ENCODE measurements at regions not wholly inside any gene's neighbourhood (a gene's known extent, or its start where the extent isn't known, plus 50 kb on each side); places are given as distances from the start of the nearest gene placed in this dataset.

- no peaks in the 10 kb centered on the region for H3K9me3 ChIP-seq (replicated peaks)
- H3K4me1 ChIP-seq, result peaks cover 6% of the 10 kb centered on the region; the same call in 1 of the 2 replicates
- no peak overlapping the region for H3K4me3 ChIP-seq
- no peaks in the 10 kb centered on the region for H3K36me3 ChIP-seq
- DNase-seq, result no peak
- H3K27me3 ChIP-seq, result no peaks in the 10 kb centered on the region
- H3K27ac ChIP-seq, result no peak overlapping the region
Measured at GRCh38 chr5:168070761-168071160, 220.7 kb upstream of the WWC1 start.

- no peak for DNase-seq
- H3K4me3 ChIP-seq, result no peak overlapping the region
- no peaks in the 10 kb centered on the region for H3K36me3 ChIP-seq
- peaks cover 6% of the 10 kb centered on the region; the same call in 1 of the 2 replicates for H3K4me1 ChIP-seq
- no peaks in the 10 kb centered on the region for H3K9me3 ChIP-seq (replicated peaks)
- H3K27me3 ChIP-seq, result no peaks in the 10 kb centered on the region
- H3K27ac ChIP-seq, result no peak overlapping the region
Measured at GRCh38 chr5:168072665-168073064, 218.8 kb upstream of the WWC1 start.

- H3K36me3 ChIP-seq, result no peaks in the 10 kb centered on the region
- H3K27me3 ChIP-seq, result no peaks in the 10 kb centered on the region
- H3K9me3 ChIP-seq (replicated peaks), result no peaks in the 10 kb centered on the region
- H3K27ac ChIP-seq, result no peak overlapping the region
- H3K4me1 ChIP-seq, result peaks cover 6% of the 10 kb centered on the region; the same call in 1 of the 2 replicates
- H3K4me3 ChIP-seq, result no peak overlapping the region
- DNase-seq, result no peak
Measured at GRCh38 chr5:168073311-168073710, 218.1 kb upstream of the WWC1 start.

- Histone ChIP-seq H3K9me3 (replicated peaks) (no peaks in the 10 kb centered on the region), H3K36me3 (no peaks in the 10 kb centered on the region), H3K27ac (peak overlapping the region; percentile 21), H3K27me3 (no peaks in the 10 kb centered on the region), H3K4me1 (peaks cover 6% of the 10 kb centered on the region; the same call in 1 of the 2 replicates), H3K4me3 (no peak overlapping the region)
- DNase-seq, result peak; percentile 31 to 49
Measured at GRCh38 chr5:168073991-168074800, 217.2 kb upstream of the WWC1 start.

- Histone ChIP-seq H3K27ac (no peak overlapping the region), H3K4me3 (no peak overlapping the region), H3K36me3 (no peaks in the 10 kb centered on the region), H3K27me3 (no peaks in the 10 kb centered on the region), H3K9me3 (replicated peaks) (no peaks in the 10 kb centered on the region), H3K4me1 (peaks cover 6% of the 10 kb centered on the region; the same call in 1 of the 2 replicates)
- no peak for DNase-seq
Measured at GRCh38 chr5:168075387-168075786, 216.1 kb upstream of the WWC1 start.

- Histone ChIP-seq H3K36me3 (no peaks in the 10 kb centered on the region), H3K27me3 (no peaks in the 10 kb centered on the region), H3K9me3 (replicated peaks) (no peaks in the 10 kb centered on the region), H3K27ac (no peak overlapping the region), H3K4me3 (no peak overlapping the region), H3K4me1 (peaks cover 6% of the 10 kb centered on the region; the same call in 1 of the 2 replicates)
- DNase-seq, result peak; percentile 46 to 54
Measured at GRCh38 chr5:168076561-168076991, 214.9 kb upstream of the WWC1 start.

GRCh38 chr5:168085261-168086031 lies 206.0 kb upstream of the WWC1 start:
- no peak overlapping the region for H3K27ac ChIP-seq
- DNase-seq, result no peak
- no peaks in the 10 kb centered on the region for H3K27me3 ChIP-seq
- no peaks in the 10 kb centered on the region for H3K9me3 ChIP-seq (replicated peaks)
- no peaks in the 10 kb centered on the region for H3K4me1 ChIP-seq
- no peaks in the 10 kb centered on the region for H3K36me3 ChIP-seq
- no peak overlapping the region for H3K4me3 ChIP-seq

- no peaks in the 10 kb centered on the region for H3K36me3 ChIP-seq
- H3K4me1 ChIP-seq, result no peaks in the 10 kb centered on the region
- no peak overlapping the region for H3K27ac ChIP-seq
- no peaks in the 10 kb centered on the region for H3K9me3 ChIP-seq (replicated peaks)
- no peak overlapping the region for H3K4me3 ChIP-seq
- H3K27me3 ChIP-seq, result no peaks in the 10 kb centered on the region
- peak in 1 of 2 experiments; percentile 8 for DNase-seq
Measured at GRCh38 chr5:168086104-168086610, 205.3 kb upstream of the WWC1 start.

GRCh38 chr5:168086746-168087145 lies 204.7 kb upstream of the WWC1 start:
- Histone ChIP-seq H3K4me3 (no peak overlapping the region), H3K36me3 (no peaks in the 10 kb centered on the region), H3K9me3 (replicated peaks) (no peaks in the 10 kb centered on the region), H3K27me3 (no peaks in the 10 kb centered on the region), H3K4me1 (no peaks in the 10 kb centered on the region), H3K27ac (no peak overlapping the region)
- no peak for DNase-seq

GRCh38 chr5:168088410-168089173 lies 202.9 kb upstream of the WWC1 start:
- Histone ChIP-seq H3K27ac (no peak overlapping the region), H3K27me3 (no peaks in the 10 kb centered on the region), H3K9me3 (replicated peaks) (no peaks in the 10 kb centered on the region), H3K4me3 (no peak overlapping the region), H3K4me1 (no peaks in the 10 kb centered on the region), H3K36me3 (no peaks in the 10 kb centered on the region)
- DNase-seq, result no peak

- H3K4me3 ChIP-seq, result no peak overlapping the region
- no peaks in the 10 kb centered on the region for H3K27me3 ChIP-seq
- H3K4me1 ChIP-seq, result no peaks in the 10 kb centered on the region
- H3K9me3 ChIP-seq (replicated peaks), result no peaks in the 10 kb centered on the region
- H3K36me3 ChIP-seq, result no peaks in the 10 kb centered on the region
- DNase-seq, result no peak
- no peak overlapping the region for H3K27ac ChIP-seq
Measured at GRCh38 chr5:168089201-168089887, 202.1 kb upstream of the WWC1 start.

GRCh38 chr5:168092209-168093185 lies 198.9 kb upstream of the WWC1 start:
- Histone ChIP-seq H3K36me3 (no peaks in the 10 kb centered on the region), H3K27me3 (no peaks in the 10 kb centered on the region), H3K4me3 (no peak overlapping the region), H3K27ac (no peak overlapping the region), H3K4me1 (no peaks in the 10 kb centered on the region), H3K9me3 (replicated peaks) (no peaks in the 10 kb centered on the region)
- DNase-seq, result no peak

- Histone ChIP-seq H3K4me3 (no peak overlapping the region), H3K27me3 (no peaks in the 10 kb centered on the region), H3K4me1 (no peaks in the 10 kb centered on the region), H3K9me3 (replicated peaks) (no peaks in the 10 kb centered on the region), H3K36me3 (no peaks in the 10 kb centered on the region), H3K27ac (no peak overlapping the region)
- DNase-seq, result no peak
Measured at GRCh38 chr5:168093200-168093910, 198.1 kb upstream of the WWC1 start.
